ACC112 (cell line): ENCODE measurements at regions not wholly inside any gene's neighbourhood (a gene's known extent, or its start where the extent isn't known, plus 50 kb on each side); places are given as distances from the start of the nearest gene placed in this dataset.

Experiments used
- H2AFZ ChIP-seq: fragments of 200-600 bp; sonication (generic); one replicate; pipeline ENCODE4 v1.6.0; 2017; ENCODE audit warnings: antibody characterized with exemption, low read length; ENCODE audit not compliant: unreplicated experiment
- H3K27ac ChIP-seq: fragments of 200-600 bp; sonication (generic); 2 replicates; pipeline ENCODE4 v1.5.1; 2014; ENCODE audit warnings: low read depth, mild to moderate bottlenecking, antibody characterized with exemption, low read length, moderate library complexity
- H3K27me3 ChIP-seq: fragments of 200-600 bp; sonication (generic); 2 replicates; pipeline ENCODE4 v1.6.1; 2014; ENCODE audit warnings: mild to moderate bottlenecking, antibody characterized with exemption, low read length, moderate library complexity, mixed read lengths; ENCODE audit not compliant: insufficient read depth
- H3K36me3 ChIP-seq: fragments of 200-600 bp; sonication (generic); 2 replicates; pipeline ENCODE4 v1.6.1; 2016; ENCODE audit warnings: mild to moderate bottlenecking, antibody characterized with exemption, low read length, moderate library complexity, mixed read lengths; ENCODE audit not compliant: insufficient read depth
- H3K4me1 ChIP-seq: fragments of 200-600 bp; sonication (generic); one replicate; pipeline ENCODE4 v1.6.1; 2016; ENCODE audit warnings: low read length, mixed read lengths; ENCODE audit not compliant: insufficient read depth, unreplicated experiment, control insufficient read depth
- H3K4me3 ChIP-seq: fragments of 200-600 bp; sonication (generic); 2 replicates; pipeline ENCODE4 v1.5.1; 2014; ENCODE audit warnings: mild to moderate bottlenecking, low read depth, low read length
- H3K79me2 ChIP-seq: fragments of 200-600 bp; sonication (generic); one replicate; pipeline ENCODE4 v1.6.0; 2016; ENCODE audit warnings: low read length; ENCODE audit not compliant: control insufficient read depth, unreplicated experiment, insufficient read depth

DNA sequence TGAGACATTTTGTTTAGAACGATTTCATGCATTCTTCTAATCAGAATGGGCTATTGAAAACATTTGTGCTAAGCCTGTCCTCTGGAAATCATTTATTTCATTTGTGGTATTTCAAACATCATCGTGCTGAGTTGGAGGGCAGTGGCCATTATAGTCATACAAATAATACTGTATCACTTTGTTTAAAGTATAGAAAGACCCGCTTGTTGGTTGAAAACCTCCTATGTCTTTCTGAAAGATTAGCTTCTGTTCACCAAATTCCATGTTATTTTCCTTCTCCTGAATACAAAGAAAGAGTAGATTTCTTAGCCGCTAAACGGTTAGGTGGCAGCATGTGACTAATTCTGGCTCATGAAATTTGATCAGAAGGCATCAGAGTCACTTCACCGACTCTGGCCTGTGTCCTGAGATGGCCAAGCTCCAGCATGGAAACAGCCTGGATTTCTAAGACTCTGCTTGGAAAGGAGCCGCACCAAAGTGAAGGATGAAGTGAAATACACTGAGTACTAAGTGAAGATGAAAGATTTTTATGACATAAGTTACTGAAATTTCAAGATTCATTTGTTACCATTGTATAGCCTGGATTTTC, 355.1 kb downstream of the USP25 start:
- no peaks in the 10 kb centered on the region for H3K27me3 ChIP-seq
- H3K4me3 ChIP-seq, result no peak overlapping the region
- no peaks in the 10 kb centered on the region for H3K79me2 ChIP-seq
- peak overlapping the region; percentile 35 for H3K27ac ChIP-seq
- no peaks in the 10 kb centered on the region for H3K36me3 ChIP-seq
- H3K4me1 ChIP-seq, result peaks cover 24% of the 10 kb centered on the region
- H2AFZ ChIP-seq, result peak overlapping the region; percentile 79

DNA sequence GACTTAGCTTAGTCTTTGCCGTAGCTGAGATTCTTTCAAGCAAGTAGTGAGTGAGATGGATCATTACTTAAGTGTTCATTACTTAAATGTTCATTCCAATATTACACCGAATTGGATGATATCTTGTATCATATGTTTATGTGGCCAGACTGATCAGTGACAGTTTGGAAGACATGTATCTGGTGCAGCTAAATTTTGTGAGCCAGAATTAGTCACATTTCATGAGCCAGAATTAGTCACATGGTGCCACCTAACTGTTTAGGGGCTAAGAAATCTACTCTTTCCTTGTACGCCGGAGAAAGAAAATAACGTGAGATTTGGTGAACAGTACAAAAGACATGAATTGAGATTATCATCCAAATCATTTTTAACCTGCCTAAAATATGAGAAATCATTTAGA, 355.6 kb downstream of the USP25 start:
- no peaks in the 10 kb centered on the region for H3K27me3 ChIP-seq
- H3K4me3 ChIP-seq, result no peak overlapping the region
- no peaks in the 10 kb centered on the region for H3K79me2 ChIP-seq
- no peaks in the 10 kb centered on the region for H3K36me3 ChIP-seq
- H3K4me1 ChIP-seq, result peaks cover 18% of the 10 kb centered on the region
- peak overlapping the region; percentile 35 for H3K27ac ChIP-seq
- peak overlapping the region; percentile 28 for H2AFZ ChIP-seq

DNA sequence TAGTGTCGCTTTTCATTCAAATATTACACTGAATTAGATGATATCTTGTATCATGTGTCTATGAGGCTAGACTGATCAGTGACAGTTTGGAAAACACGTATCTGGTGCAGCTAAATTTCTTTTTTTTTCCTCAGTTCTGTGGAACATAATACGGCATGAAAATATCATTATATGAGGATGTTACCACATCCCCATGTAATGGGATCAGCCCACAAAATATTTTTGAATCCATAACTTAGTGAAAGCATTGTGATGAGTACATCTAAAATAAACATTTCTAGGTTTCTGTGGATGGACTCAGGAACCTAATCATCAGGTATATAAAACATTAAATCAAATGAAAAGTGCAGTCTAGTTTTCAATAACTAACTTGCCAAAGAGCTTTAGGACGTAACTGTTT, 356.3 kb downstream of the USP25 start:
- Histone ChIP-seq H3K27ac (peak overlapping the region; percentile 35; the same call in 1 of the 2 replicates), H2AFZ (peak overlapping the region; percentile 28), H3K27me3 (no peaks in the 10 kb centered on the region), H3K4me1 (peaks cover 18% of the 10 kb centered on the region), H3K4me3 (no peak overlapping the region), H3K79me2 (no peaks in the 10 kb centered on the region), H3K36me3 (no peaks in the 10 kb centered on the region)

DNA sequence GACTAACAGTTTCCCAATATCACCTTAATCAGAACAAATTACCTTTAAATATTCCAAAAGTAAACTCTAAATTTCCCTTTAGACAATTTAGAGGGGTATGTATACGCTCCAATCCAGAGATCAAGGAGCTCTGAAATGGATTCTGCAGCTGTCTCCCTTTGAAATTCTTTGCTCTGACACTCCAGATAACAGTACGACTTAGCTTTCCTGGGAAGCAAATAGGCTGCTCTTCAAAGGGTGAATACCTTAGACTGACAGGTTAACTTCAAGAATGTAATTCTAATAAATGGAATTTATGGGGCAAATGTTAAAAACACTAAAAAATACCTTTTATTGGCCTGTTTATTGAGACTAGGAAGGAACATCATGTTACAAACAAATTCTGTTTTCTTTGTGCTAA, 357.2 kb downstream of the USP25 start:
- peaks cover 18% of the 10 kb centered on the region for H3K4me1 ChIP-seq
- no peaks in the 10 kb centered on the region for H3K27me3 ChIP-seq
- H3K79me2 ChIP-seq, result no peaks in the 10 kb centered on the region
- H2AFZ ChIP-seq, result no peak overlapping the region
- H3K4me3 ChIP-seq, result no peak overlapping the region
- H3K36me3 ChIP-seq, result no peaks in the 10 kb centered on the region
- no peak overlapping the region for H3K27ac ChIP-seq

DNA sequence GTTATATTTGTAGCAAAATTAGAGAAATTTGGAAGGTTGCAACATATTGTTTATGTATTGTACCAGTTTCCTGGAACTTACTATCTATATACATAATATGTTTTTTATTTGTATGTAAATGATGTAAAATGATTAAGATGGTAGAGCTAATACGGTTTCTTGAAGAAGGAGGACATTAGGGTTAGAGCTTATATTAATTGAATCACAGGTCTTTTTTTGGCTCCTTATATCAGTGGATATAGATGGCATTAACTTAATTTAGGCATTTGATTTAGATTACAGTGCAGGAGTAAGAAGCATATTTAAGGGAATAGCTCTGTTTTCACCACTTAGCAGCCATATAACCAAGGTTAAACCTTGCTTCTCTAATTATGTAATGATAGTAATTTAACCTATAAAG, 357.7 kb downstream of the USP25 start:
- Histone ChIP-seq H3K27me3 (no peaks in the 10 kb centered on the region), H2AFZ (no peak overlapping the region), H3K27ac (no peak overlapping the region), H3K79me2 (no peaks in the 10 kb centered on the region), H3K4me3 (no peak overlapping the region), H3K4me1 (peaks cover 18% of the 10 kb centered on the region), H3K36me3 (no peaks in the 10 kb centered on the region)

DNA sequence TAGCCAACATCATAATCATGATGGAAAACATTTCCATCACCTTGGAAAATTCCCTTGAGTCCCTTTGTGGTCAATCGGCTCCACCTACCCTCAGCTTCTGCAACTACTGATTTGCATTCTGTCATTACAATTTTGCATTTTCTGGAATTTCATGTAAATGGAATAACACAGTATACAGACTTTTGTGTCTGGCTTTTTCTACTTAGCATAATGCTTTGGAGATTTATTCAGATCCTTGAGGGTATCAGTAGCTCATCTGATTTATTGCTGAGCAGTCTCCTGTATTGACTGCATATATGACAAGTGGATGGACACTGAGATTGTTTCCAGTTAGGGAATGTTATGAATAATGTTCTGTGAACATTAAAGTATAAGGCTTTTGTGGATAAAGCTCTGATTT, 358.3 kb downstream of the USP25 start:
- Histone ChIP-seq H3K36me3 (no peaks in the 10 kb centered on the region), H3K27ac (no peak overlapping the region), H3K27me3 (no peaks in the 10 kb centered on the region), H3K79me2 (no peaks in the 10 kb centered on the region), H3K4me3 (no peak overlapping the region), H2AFZ (no peak overlapping the region), H3K4me1 (peaks cover 18% of the 10 kb centered on the region)

DNA sequence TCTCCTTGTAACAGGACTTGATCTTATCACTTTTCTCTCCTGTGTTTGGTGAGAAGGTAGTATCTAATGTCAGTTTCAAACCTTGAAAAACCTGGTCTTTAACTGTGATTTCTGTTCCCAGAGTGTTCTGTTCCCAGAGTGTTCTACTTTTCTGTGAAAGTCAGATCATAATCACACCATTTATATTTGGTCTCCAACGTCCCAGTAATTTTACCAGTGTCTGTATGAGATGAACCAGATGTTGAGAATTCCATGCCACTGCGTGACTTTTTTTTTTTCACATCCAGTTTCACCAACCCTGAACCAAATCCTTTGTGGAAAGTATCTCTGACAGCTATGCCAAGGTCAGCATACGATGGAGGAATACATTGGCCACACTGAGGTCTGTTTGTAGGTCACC, 365.2 kb downstream of the USP25 start:
- Histone ChIP-seq H3K36me3 (no peaks in the 10 kb centered on the region), H2AFZ (no peak overlapping the region), H3K27me3 (no peaks in the 10 kb centered on the region), H3K4me1 (no peaks in the 10 kb centered on the region), H3K27ac (no peak overlapping the region), H3K4me3 (no peak overlapping the region), H3K79me2 (no peaks in the 10 kb centered on the region)

DNA sequence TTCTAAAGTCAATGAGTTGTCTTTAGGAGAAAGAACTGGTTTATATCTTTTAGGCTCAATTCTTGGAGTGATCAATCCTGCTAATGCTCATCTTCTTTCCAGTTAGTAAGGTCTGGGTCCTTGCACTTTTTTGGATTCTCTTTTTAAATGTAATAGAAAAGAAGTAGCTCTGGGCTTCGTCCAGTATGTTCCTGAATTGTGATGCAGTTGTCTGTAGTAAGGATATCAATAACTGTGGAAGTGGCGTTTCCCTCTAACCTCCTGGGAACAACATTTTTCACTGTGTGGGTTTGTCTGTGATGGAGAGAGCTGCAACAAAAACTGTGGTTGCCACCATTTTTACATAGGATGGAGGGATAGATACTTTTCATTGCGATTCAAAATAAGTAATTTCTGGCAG, 367.2 kb downstream of the USP25 start:
- no peak overlapping the region for H2AFZ ChIP-seq
- no peaks in the 10 kb centered on the region for H3K79me2 ChIP-seq
- no peaks in the 10 kb centered on the region for H3K36me3 ChIP-seq
- no peaks in the 10 kb centered on the region for H3K4me1 ChIP-seq
- no peak overlapping the region for H3K4me3 ChIP-seq
- no peaks in the 10 kb centered on the region for H3K27me3 ChIP-seq
- no peak overlapping the region for H3K27ac ChIP-seq

DNA sequence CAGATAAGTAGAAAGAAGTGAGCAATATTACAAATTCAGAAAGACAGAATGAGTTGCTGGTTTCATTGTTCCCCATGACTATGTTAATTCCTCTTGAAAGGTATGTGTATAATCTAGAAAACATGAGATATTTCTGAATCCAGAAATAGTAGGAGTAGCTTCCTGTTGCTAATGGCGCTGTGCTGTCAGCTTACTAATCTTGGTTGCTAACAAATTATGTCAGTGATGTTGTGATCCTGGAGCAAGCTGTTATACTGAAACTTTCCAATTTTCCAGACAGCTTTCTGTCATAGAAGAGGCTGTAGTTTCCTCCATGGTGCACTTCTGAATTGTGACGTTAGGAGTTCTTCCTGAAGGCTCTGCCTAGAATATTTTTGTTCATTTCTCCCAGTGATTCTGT, 372.3 kb downstream of the USP25 start:
- H3K27me3 ChIP-seq, result no peaks in the 10 kb centered on the region
- H3K27ac ChIP-seq, result no peak overlapping the region
- H2AFZ ChIP-seq, result no peak overlapping the region
- H3K36me3 ChIP-seq, result no peaks in the 10 kb centered on the region; the same call in 1 of the 2 replicates
- H3K4me1 ChIP-seq, result no peaks in the 10 kb centered on the region
- H3K4me3 ChIP-seq, result no peak overlapping the region
- H3K79me2 ChIP-seq, result no peaks in the 10 kb centered on the region

DNA sequence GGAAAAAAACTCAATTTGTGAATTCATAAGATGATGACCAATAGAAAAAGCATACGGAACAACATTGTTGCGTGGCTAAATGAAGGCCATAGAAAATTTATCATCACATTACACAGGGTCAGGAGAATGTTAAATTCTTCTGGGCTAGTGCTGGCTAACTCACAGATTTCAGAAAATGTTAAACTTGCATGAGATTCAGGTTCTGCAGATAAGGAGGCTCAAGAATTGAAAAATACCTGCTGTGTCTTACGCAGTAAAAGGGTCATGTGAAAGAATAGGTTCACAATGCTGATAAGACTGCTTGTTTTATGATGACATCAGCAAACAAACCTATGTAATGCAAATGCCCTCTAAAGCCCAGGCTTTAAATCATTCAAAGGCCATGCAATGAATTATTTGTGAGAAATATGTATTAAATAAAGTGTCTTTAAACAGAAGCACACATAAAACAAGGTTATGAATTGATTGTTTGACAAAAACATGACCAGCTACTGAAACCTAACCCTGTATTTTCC, 378.8 kb downstream of the USP25 start:
- Histone ChIP-seq H3K27ac (no peak overlapping the region), H3K27me3 (no peaks in the 10 kb centered on the region), H3K36me3 (no peaks in the 10 kb centered on the region; the same call in 1 of the 2 replicates), H2AFZ (no peak overlapping the region), H3K4me1 (no peaks in the 10 kb centered on the region), H3K4me3 (no peak overlapping the region), H3K79me2 (no peaks in the 10 kb centered on the region)

DNA sequence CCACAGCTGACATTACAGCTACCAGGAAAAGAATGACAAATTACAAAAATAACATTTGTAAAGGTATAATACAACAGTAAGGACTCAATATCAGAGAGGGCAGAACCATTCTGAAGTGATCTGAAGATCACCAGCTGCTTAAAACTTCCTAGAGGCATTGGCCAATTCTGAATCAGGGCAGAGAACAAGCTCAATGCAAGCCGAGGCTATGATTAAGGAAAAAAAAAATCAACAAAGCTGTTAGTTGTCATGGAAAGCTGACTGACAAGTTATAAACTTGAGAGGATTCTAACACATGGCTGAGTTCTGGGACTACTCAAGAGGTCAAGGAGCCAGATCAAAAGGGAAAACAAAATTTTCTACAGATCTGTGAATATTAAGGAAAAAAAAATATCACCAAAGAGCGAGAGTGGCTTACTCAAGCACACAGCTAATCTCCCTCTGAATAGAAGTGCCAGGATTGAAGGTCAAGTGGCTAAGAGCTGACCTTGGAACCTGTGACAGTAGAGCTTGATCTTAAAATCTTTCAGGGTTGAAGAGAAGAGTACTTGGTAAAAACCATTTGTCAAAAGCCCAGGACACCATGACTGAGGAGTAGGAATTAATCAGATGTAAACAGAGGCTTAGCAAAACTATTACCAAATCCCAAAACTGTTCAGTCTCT, 383.4 kb downstream of the USP25 start:
- peak overlapping the region; percentile 81 for H2AFZ ChIP-seq
- H3K27ac ChIP-seq, result no peak overlapping the region
- no peaks in the 10 kb centered on the region for H3K27me3 ChIP-seq
- no peak overlapping the region for H3K4me3 ChIP-seq
- no peaks in the 10 kb centered on the region for H3K36me3 ChIP-seq
- no peaks in the 10 kb centered on the region for H3K79me2 ChIP-seq
- peaks cover 19% of the 10 kb centered on the region for H3K4me1 ChIP-seq
